CD4-positive, CD25-positive, alpha-beta regulatory T cell (primary cell): ENCODE measurements at regions not wholly inside any gene's neighbourhood (a gene's known extent, or its start where the extent isn't known, plus 50 kb on each side); places are given as distances from the start of the nearest gene placed in this dataset.

Experiments used
- ATAC-seq, 2 donors: fragments of 150-1000 bp; cut with Tn5 transposase; one replicate each; pipeline ENCODE4 v1.10.0; 2021; ENCODE audit warnings: low read depth in 2 of 2, moderate number of reproducible peaks in 2 of 2, moderate library complexity in 1 of 2
- DNase-seq, 3 donors: peaks; one replicate each; pipeline versions ENCODE4 v3.0.0 to v3.0.0-alpha.2; 2012 to 2022; ENCODE audit warnings: mixed read lengths in 1 of 3
- H3K27ac ChIP-seq: one replicate; pipeline ENCODE4 v1.7.0; 2013; ENCODE audit warnings: mild to moderate bottlenecking, low read length; ENCODE audit not compliant: insufficient read depth, poor library complexity, severe bottlenecking
- H3K27me3 ChIP-seq: one replicate; pipeline ENCODE4 v1.7.0; 2013; ENCODE audit warnings: low read length; ENCODE audit not compliant: control insufficient read depth, insufficient read depth
- H3K36me3 ChIP-seq: one replicate; pipeline ENCODE4 v1.7.0; 2013; ENCODE audit warnings: mild to moderate bottlenecking, low read length, moderate library complexity; ENCODE audit not compliant: control insufficient read depth, insufficient read depth
- H3K4me1 ChIP-seq: 2 replicates; pipeline ENCODE4 v1.7.0; 2013; ENCODE audit warnings: mild to moderate bottlenecking, low read length; ENCODE audit not compliant: insufficient read depth, control insufficient read depth, poor library complexity, severe bottlenecking
- H3K4me3 ChIP-seq: one replicate; pipeline ENCODE4 v1.7.0; 2013; ENCODE audit warnings: low read depth, mild to moderate bottlenecking, low read length, moderate library complexity
- H3K9me3 ChIP-seq, 2 experiments: 1 replicate in 1 of 2; 2 replicates in 1 of 2; pipeline ENCODE4 v1.7.0; 2013; ENCODE audit warnings: low read length in 2 of 2, mild to moderate bottlenecking in 1 of 2, moderate library complexity in 1 of 2; ENCODE audit not compliant: control insufficient read depth in 2 of 2
- H3K27ac Mint-ChIP-seq, 3 donors: one replicate each; pipeline ENCODE4 v1.8.0; 2020 to 2022; ENCODE audit warnings: mild to moderate bottlenecking in 3 of 3, mixed read lengths in 3 of 3, moderate library complexity in 2 of 3
- H3K27me3 Mint-ChIP-seq: one replicate; pipeline ENCODE4 v1.8.0; 2022; ENCODE audit warnings: mild to moderate bottlenecking, mixed read lengths
- H3K36me3 Mint-ChIP-seq: one replicate; pipeline ENCODE4 v1.8.0; 2020; ENCODE audit warnings: mixed read lengths
- H3K4me1 Mint-ChIP-seq, 4 donors: one replicate each; pipeline ENCODE4 v1.8.0; 2020 to 2022; ENCODE audit warnings: mixed read lengths in 4 of 4, mild to moderate bottlenecking in 1 of 4
- H3K4me3 Mint-ChIP-seq, 4 donors: one replicate each; pipeline ENCODE4 v1.8.0; 2020 to 2022; ENCODE audit warnings: mild to moderate bottlenecking in 4 of 4, mixed read lengths in 4 of 4, moderate library complexity in 3 of 4
- H3K9me3 Mint-ChIP-seq, 7 donors: one replicate each; pipeline ENCODE4 v1.8.0; 2020 to 2022; ENCODE audit warnings: mixed read lengths in 7 of 7, mild to moderate bottlenecking in 3 of 7, moderate library complexity in 2 of 7

DNA sequence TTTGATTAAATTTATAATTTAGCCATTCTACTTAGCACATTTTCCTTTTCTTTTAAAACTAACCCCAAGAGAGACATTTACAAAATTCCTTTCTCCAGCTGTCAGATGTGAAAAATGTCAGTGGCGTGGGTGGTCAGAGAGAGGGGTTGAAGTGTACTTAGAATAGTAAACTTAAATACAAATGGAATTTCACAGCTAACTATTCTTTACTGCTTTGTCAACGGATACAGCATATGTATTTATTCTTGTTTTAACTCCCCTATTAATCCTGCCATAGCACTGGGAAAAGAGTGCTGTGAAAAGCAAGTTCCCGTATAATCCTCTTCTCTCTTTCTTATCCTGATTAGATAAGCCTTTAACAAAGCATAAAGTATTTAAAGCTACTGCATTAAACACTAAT lies 191.4 kb upstream of the CHAC2 start:
- no peak overlapping the region for H3K4me3 Mint-ChIP-seq
- peaks cover 0 to 3% (median 0%) of the 10 kb centered on the region in 7 donors for H3K9me3 Mint-ChIP-seq
- H3K36me3 Mint-ChIP-seq: no peaks in the 10 kb centered on the region
- DNase-seq: no peak
- peaks cover 6% of the 10 kb centered on the region for H3K27me3 Mint-ChIP-seq
- peaks cover 2% of the 10 kb centered on the region for H3K27me3 ChIP-seq
- no peaks in the 10 kb centered on the region for H3K36me3 ChIP-seq
- ATAC-seq: no peak
- no peak overlapping the region for H3K27ac ChIP-seq
- no peaks in the 10 kb centered on the region for H3K4me1 ChIP-seq
- no peak overlapping the region for H3K4me3 ChIP-seq
- H3K9me3 ChIP-seq: no peaks in the 10 kb centered on the region
- no peak overlapping the region for H3K27ac Mint-ChIP-seq
- no peaks in the 10 kb centered on the region for H3K4me1 Mint-ChIP-seq

DNA sequence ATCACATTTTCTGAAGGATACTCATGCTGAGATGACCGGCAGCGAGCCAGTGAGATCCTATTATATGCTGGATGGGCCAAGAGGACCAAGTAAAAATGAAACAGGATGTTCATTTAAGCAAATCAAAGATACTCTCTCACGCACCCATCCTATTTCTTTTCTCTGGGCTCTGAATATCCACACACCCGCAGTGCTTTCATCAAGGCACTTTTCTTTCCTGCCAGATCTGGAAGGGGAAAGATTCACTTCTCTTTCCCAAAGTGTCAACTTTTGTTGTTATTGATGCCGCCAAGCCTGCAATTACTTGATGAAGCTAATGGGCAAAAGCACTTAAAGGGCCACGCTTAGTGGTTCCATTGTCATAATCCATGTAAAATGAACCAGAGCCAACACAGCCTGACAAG lies 191.9 kb upstream of the CHAC2 start:
- Histone ChIP-seq H3K27me3 (peaks cover 2% of the 10 kb centered on the region), H3K36me3 (no peaks in the 10 kb centered on the region), H3K27ac (no peak overlapping the region), H3K9me3 (no peaks in the 10 kb centered on the region), H3K4me3 (no peak overlapping the region), H3K4me1 (no peaks in the 10 kb centered on the region)
- Mint-ChIP-seq H3K4me1 (no peaks in the 10 kb centered on the region), H3K4me3 (no peak overlapping the region), H3K27ac (no peak overlapping the region), H3K9me3 (peaks cover 0 to 3% (median 0%) of the 10 kb centered on the region in 7 donors), H3K36me3 (no peaks in the 10 kb centered on the region), H3K27me3 (peaks cover 6% of the 10 kb centered on the region)
- no peak for ATAC-seq
- no peak for DNase-seq

DNA sequence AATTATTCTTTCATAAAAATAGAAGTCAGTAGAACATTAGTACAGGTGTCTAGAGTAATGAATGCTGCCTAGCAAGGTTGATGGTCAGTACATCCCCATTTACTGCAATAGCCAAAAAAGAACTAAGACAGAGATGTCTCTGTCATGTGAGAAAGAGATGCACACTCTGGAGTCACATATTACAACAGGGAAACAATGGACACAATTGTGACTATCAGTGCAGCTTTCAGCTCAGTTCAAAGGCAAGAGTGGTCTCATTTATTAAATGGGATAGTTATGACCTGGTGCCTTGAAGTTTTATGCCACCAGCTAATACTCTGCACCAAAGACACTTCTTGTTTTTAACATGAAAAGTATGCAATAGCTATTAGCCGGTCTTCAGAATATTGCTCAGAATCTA lies 194.9 kb upstream of the CHAC2 start:
- Mint-ChIP-seq H3K9me3 (no peaks in the 10 kb centered on the region), H3K27ac (no peak overlapping the region), H3K36me3 (no peaks in the 10 kb centered on the region), H3K4me3 (no peak overlapping the region), H3K27me3 (peaks cover 11% of the 10 kb centered on the region), H3K4me1 (no peaks in the 10 kb centered on the region)
- H3K36me3 ChIP-seq: no peaks in the 10 kb centered on the region
- no peaks in the 10 kb centered on the region for H3K27me3 ChIP-seq
- no peak for DNase-seq
- no peak overlapping the region for H3K4me3 ChIP-seq
- no peaks in the 10 kb centered on the region for H3K4me1 ChIP-seq
- no peaks in the 10 kb centered on the region for H3K9me3 ChIP-seq
- no peak overlapping the region for H3K27ac ChIP-seq
- no peak for ATAC-seq

DNA sequence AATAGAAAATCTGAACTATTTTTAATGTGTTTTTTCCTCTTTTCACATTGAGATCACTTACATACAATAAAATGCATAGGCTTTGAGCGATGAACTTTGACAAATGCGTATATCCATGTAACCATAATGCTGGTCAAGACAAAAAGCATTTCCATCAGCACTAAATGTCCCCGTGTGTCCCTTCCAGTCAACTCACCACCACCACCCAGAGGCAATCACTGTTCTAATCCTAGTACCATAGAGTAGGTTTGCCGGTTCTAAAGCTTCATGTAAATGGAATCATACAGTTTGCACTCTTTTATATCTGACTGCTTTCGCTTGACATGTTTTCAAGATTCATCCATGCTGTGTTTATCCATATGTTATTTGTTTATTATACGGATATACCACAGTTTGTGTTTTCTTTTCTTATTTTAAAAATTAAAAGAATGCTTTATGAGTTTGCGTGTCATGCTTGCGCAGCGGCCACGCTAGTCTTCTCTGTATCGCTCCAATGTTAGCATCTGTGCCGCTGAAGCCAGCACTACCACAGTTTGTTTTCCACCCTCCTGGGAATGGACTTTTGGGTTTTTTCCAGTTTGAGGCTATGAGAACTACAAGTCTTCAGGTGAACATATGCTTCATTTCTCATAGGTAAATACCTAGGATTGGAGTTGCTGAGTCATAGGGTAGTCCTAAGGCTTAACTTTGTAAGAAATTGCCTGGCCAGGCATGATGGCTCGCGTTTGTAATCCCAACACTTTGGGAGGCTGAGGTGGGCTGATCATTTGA lies 197.5 kb upstream of the CHAC2 start:
- H3K27ac Mint-ChIP-seq: no peak overlapping the region
- H3K27me3 ChIP-seq: no peaks in the 10 kb centered on the region
- H3K36me3 ChIP-seq: no peaks in the 10 kb centered on the region
- H3K4me1 Mint-ChIP-seq: no peaks in the 10 kb centered on the region
- DNase-seq: no peak
- ATAC-seq: no peak
- H3K27ac ChIP-seq: no peak overlapping the region
- H3K4me3 ChIP-seq: no peak overlapping the region
- no peaks in the 10 kb centered on the region for H3K36me3 Mint-ChIP-seq
- no peaks in the 10 kb centered on the region for H3K4me1 ChIP-seq
- H3K27me3 Mint-ChIP-seq: peaks cover 5% of the 10 kb centered on the region
- no peaks in the 10 kb centered on the region for H3K9me3 Mint-ChIP-seq
- H3K9me3 ChIP-seq: no peaks in the 10 kb centered on the region
- H3K4me3 Mint-ChIP-seq: no peak overlapping the region

DNA sequence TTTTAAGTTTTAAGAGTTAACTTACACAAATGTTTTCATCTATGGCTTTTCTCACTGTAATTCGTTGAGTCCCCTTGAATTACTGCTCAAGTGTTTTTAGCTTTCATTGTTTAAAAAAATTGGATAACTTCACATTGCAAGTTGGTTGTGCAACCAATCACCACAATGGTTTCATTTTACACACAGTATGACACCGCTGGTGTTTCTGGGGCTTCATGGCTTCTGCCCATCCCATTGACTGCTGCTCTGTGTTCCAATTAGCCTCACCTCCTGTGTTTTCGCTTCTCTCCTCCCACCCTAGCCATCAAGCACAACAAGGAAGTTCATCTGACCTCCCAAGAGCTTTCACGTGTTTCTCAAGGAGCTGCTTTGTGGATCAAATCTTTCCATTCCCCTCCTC lies 199.1 kb upstream of the CHAC2 start:
- Histone ChIP-seq H3K27ac (no peak overlapping the region), H3K27me3 (no peaks in the 10 kb centered on the region), H3K4me3 (no peak overlapping the region), H3K36me3 (no peaks in the 10 kb centered on the region), H3K4me1 (no peaks in the 10 kb centered on the region), H3K9me3 (no peaks in the 10 kb centered on the region)
- Mint-ChIP-seq H3K4me1 (no peaks in the 10 kb centered on the region), H3K27ac (no peak overlapping the region), H3K36me3 (no peaks in the 10 kb centered on the region), H3K9me3 (peaks cover 0 to under 1% (median 0%) of the 10 kb centered on the region in 7 donors), H3K4me3 (no peak overlapping the region), H3K27me3 (peaks cover 5% of the 10 kb centered on the region)
- ATAC-seq (no peak), DNase-seq (no peak)

DNA sequence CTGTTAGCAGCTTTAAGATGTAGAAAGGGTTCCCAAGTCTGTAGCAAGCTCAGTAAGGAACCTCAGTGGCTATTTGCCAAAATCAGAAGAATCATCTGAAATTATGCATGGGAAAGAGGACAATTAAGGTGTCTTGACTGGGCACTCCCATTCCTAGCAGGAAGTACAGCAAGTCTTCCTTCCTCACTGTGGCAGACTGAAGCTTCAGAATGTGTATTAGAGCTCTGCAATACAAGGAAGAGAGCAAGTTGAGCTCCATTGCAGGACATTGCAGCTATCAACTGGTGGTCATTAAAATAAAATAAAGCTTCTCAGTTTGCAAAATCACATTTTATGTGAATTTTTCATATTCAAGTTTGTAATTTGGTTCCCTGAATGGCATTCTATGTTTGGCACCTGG lies 200.5 kb upstream of the CHAC2 start:
- no peak overlapping the region for H3K27ac Mint-ChIP-seq
- H3K4me3 Mint-ChIP-seq: no peak overlapping the region
- peaks cover 0 to 2% (median 0%) of the 10 kb centered on the region in 7 donors for H3K9me3 Mint-ChIP-seq

DNA sequence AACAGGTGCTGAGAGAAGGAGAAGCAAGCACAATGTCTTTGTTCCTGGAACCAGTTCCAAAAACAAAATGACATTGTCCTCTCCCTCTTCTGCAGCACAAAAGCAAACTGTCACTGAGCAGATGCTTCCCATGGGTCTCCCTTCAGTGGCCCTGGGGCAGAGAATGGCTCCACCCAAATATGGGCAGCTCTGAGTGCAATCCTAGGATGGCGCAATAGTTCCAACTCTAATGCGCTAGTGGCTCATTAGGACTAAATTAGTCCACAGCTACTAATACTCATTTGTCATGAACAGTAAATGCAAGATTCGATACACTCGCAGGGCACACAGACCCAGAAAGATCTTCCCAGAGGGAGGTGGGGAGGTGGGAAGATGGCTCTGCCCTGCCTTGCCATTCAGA lies 205.2 kb upstream of the CHAC2 start:
- H3K4me1 ChIP-seq: no peaks in the 10 kb centered on the region
- H3K9me3 Mint-ChIP-seq: peaks cover 0 to 2% (median 0%) of the 10 kb centered on the region in 7 donors
- no peaks in the 10 kb centered on the region for H3K36me3 ChIP-seq
- H3K4me1 Mint-ChIP-seq: no peaks in the 10 kb centered on the region
- peaks cover 0 to under 1% of the 10 kb centered on the region in 2 experiments for H3K9me3 ChIP-seq
- H3K4me3 Mint-ChIP-seq: no peak overlapping the region
- ATAC-seq (no peak), DNase-seq (no peak)
- no peak overlapping the region for H3K27ac Mint-ChIP-seq
- no peaks in the 10 kb centered on the region for H3K27me3 ChIP-seq
- H3K36me3 Mint-ChIP-seq: no peaks in the 10 kb centered on the region
- H3K4me3 ChIP-seq: no peak overlapping the region
- H3K27ac ChIP-seq: no peak overlapping the region
- H3K27me3 Mint-ChIP-seq: no peaks in the 10 kb centered on the region

More for the DNA sequence above, 200.5 kb upstream of the CHAC2 start:
- DNase-seq (no peak), ATAC-seq (no peak)
- no peaks in the 10 kb centered on the region for H3K36me3 Mint-ChIP-seq
- Histone ChIP-seq H3K4me1 (no peaks in the 10 kb centered on the region), H3K4me3 (no peak overlapping the region), H3K9me3 (no peaks in the 10 kb centered on the region), H3K36me3 (no peaks in the 10 kb centered on the region), H3K27ac (no peak overlapping the region), H3K27me3 (no peaks in the 10 kb centered on the region)
- H3K27me3 Mint-ChIP-seq: peaks cover 5% of the 10 kb centered on the region
- H3K4me1 Mint-ChIP-seq: no peaks in the 10 kb centered on the region

DNA sequence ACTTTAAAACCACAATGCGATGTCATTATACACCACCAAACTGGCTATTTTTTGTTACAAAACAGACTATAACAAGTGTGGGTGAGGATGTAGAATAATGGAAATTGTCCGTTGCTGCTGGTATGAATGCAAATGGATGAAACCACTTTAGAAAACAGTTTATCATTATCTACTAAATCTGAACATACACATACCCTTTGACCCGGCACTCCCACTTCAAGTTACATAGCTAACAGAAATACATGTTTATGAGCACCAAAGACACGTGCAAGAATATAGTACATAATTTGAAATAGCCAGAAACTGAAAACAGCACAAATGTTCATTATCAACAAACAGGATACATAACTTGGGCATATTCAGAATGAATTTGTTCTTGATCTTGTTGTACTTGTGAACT lies 206.4 kb upstream of the CHAC2 start:
- no peaks in the 10 kb centered on the region for H3K4me1 ChIP-seq
- no peak for ATAC-seq
- Mint-ChIP-seq H3K27ac (no peak overlapping the region), H3K27me3 (no peaks in the 10 kb centered on the region), H3K4me3 (no peak overlapping the region), H3K9me3 (peaks cover 0 to 5% (median 0%) of the 10 kb centered on the region in 7 donors), H3K4me1 (no peaks in the 10 kb centered on the region), H3K36me3 (no peaks in the 10 kb centered on the region)
- H3K9me3 ChIP-seq: peaks cover 0 to 2% of the 10 kb centered on the region in 2 experiments
- H3K27me3 ChIP-seq: no peaks in the 10 kb centered on the region
- H3K36me3 ChIP-seq: no peaks in the 10 kb centered on the region
- no peak for DNase-seq
- H3K27ac ChIP-seq: no peak overlapping the region
- no peak overlapping the region for H3K4me3 ChIP-seq
